ENCODE measurements at regions not wholly inside any gene's neighbourhood (a gene's known extent, or its start where the extent isn't known, plus 50 kb on each side); places are given as distances from the start of the nearest gene placed in this dataset.
A peak's percentile ranks its signal among the peaks of the same experiment; 100 is the strongest.

DNA sequence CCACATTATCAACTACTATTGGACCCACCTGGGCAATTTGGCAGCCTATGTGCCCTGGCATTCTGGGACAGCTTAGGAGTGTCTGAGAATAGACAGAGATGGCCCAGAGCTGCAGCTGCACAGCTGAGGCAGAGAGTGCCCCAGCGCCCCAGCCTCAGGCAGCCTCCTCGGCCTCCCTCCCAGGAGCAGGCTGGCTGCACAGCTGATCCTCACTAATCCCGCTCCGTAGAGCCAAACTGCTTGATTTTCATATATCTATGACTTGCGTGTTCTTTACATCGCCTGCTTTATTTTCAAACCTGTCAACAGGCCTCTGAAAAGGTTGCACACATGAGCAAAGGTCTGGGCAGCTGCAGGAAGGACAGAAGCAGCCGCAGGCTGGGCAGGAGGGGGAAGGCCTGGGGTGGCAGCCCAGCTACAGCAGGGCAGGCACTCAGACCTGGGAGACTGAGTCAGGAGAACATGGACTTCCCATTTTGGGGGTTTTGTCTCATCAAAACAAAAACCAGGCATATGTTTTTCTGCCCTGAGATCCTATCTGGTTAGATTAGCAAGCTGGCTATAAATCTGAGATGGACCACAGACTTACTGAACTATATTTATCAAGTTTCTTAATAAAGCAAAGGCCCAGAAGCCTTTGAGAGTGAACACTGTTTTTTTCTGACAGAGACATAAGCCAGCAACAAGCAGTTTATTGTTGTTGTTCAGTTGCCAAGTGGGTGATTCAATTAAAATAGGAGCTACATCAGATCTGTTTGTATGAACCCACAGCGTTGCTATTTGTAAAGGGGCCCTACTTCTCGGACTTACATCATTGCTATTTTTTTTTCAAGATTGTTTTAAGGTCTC is 301.8 kb upstream of the DUSP10 start:
- DNase-seq = peak; percentile 18
- H3K4me3 ChIP-seq (ENCODE audit: low read depth, low read length) = no peak overlapping the region
- H3K36me3 ChIP-seq = no peaks in the 10 kb centered on the region
- no peaks in the 10 kb centered on the region for H3K27me3 ChIP-seq (ENCODE audit: insufficient read depth, low read depth, severe bottlenecking)
- TF ChIP-seq, protein P1, sequence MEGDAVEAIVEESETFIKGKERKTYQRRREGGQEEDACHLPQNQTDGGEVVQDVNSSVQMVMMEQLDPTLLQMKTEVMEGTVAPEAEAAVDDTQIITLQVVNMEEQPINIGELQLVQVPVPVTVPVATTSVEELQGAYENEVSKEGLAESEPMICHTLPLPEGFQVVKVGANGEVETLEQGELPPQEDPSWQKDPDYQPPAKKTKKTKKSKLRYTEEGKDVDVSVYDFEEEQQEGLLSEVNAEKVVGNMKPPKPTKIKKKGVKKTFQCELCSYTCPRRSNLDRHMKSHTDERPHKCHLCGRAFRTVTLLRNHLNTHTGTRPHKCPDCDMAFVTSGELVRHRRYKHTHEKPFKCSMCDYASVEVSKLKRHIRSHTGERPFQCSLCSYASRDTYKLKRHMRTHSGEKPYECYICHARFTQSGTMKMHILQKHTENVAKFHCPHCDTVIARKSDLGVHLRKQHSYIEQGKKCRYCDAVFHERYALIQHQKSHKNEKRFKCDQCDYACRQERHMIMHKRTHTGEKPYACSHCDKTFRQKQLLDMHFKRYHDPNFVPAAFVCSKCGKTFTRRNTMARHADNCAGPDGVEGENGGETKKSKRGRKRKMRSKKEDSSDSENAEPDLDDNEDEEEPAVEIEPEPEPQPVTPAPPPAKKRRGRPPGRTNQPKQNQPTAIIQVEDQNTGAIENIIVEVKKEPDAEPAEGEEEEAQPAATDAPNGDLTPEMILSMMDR (IDR thresholded peaks at IDR 0.05; ENCODE audit: low read depth, low read length) = no peak
- H3K27ac ChIP-seq = no peak overlapping the region
- no peaks in the 10 kb centered on the region for H3K9me3 ChIP-seq (ENCODE audit: severe bottlenecking)

DNA sequence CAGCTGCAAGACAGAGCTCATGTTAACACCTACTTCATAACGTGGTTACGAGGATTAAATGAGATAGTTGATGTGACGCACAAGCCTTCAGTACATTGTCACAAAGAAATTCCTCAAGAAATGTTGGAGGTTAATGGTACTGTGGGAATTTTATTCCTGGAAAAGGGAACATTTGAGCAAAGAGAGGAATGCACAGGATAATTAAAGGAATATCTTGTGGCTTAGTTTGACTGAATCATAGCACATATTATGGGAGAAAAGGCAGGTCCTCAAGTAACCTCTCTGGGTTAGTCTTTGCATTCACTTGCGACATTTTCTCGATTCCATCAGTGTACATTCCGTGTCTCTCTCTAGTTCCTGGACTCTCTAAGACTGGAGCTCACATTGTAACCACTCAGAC is 300.2 kb upstream of the DUSP10 start:
- DNase-seq = no peak
- no peaks in the 10 kb centered on the region for H3K36me3 ChIP-seq
- H3K27ac ChIP-seq = no peak overlapping the region

DNA sequence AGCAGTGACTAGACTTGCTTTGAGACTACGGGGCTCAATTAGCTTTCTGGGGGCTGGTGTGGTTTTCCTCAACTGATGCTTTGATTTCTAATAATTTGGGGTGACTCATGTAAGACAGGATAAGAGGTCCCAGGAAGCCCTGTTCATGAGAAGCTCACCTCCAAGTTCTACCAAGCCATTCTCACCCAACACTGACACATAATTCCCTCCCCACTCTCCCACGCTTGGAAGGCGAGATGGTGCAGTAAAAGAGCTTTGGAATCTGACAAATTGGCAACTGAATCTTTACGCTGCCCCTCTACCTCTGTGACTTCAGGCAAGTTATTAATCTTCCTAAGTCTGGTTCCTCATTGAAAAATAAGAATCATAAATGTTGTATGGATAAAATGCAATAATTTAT is 299.1 kb upstream of the DUSP10 start:
- no peak overlapping the region for H3K4me3 ChIP-seq (ENCODE audit: low read depth, low read length)
- no peaks in the 10 kb centered on the region for H3K27me3 ChIP-seq (ENCODE audit: insufficient read depth, low read depth, severe bottlenecking)
- no peak overlapping the region for H3K27ac ChIP-seq
- no peaks in the 10 kb centered on the region for H3K36me3 ChIP-seq
- TF ChIP-seq, protein P1 (IDR thresholded peaks at IDR 0.05; ENCODE audit: low read depth, low read length) = no peak
- no peak for DNase-seq
- no peaks in the 10 kb centered on the region for H3K9me3 ChIP-seq (ENCODE audit: severe bottlenecking)

More for the DNA sequence above, 300.2 kb upstream of the DUSP10 start:
- no peaks in the 10 kb centered on the region for H3K27me3 ChIP-seq (ENCODE audit: insufficient read depth, low read depth, severe bottlenecking)
- TF ChIP-seq, protein P1 (IDR thresholded peaks at IDR 0.05; ENCODE audit: low read depth, low read length) = no peak
- no peaks in the 10 kb centered on the region for H3K9me3 ChIP-seq (ENCODE audit: severe bottlenecking)
- no peak overlapping the region for H3K4me3 ChIP-seq (ENCODE audit: low read depth, low read length)

DNA sequence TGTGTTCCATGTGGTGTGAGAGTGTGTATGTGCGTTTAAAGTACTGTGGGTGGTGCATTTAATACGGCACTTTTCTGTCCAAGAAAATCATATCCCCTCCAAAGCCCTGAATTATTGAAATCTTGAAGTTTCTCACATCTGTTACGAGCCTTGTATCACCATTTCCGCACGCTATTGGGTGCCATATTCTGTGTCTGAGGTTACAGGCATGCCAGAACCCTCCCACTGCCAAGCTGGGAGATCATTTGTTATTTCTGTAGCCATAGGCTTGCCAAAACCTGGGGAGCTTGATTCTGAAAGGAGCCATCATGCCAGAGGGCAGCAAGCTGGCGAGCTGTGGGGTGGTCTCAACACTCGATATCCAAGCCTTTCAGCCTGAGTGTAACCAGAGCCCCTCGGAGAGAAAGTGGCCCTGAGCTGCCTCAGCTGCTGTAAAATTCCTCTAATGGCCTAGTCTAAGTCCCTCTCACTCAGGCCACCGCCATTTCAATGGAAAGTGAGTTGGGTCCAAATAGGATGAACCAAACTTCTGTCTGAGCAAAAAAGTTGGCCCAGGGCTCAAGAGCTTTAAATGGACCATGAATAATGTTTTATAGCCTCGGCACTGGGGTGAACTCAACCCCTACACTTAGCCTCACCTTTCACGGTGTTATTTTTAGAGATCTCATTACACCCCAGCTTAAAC is 298.4 kb upstream of the DUSP10 start:
- TF ChIP-seq, protein P1 (IDR thresholded peaks at IDR 0.05; ENCODE audit: low read depth, low read length) = no peak
- no peaks in the 10 kb centered on the region for H3K36me3 ChIP-seq
- DNase-seq = no peak

DNA sequence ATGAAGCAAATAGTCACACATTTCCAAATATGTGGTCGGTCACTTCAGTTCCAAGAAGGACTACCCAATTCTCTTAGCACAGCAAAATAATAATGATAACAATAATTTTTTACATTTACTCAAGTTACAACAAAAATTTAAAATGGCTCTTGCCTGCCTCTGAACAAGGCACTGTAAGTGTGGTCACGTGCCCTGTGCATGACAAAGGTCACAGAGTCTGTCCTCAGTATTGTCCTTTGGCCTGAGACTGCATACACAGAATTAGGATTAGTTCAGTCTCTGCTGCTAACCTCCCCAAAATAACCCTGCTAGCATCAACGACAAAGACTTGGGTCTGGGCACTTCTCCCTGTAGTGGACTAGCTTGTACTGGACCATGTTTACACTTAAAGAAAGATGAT is 297.1 kb upstream of the DUSP10 start:
- Histone ChIP-seq H3K4me3 (ENCODE audit: low read depth, low read length) (no peak overlapping the region), H3K9me3 (ENCODE audit: severe bottlenecking) (no peaks in the 10 kb centered on the region), H3K36me3 (no peaks in the 10 kb centered on the region), H3K27ac (no peak overlapping the region), H3K27me3 (ENCODE audit: insufficient read depth, low read depth, severe bottlenecking) (no peaks in the 10 kb centered on the region)
- no peak for DNase-seq
- TF ChIP-seq, protein P1 (IDR thresholded peaks at IDR 0.05; ENCODE audit: low read depth, low read length) = no peak

More for the DNA sequence above, 298.4 kb upstream of the DUSP10 start:
- Histone ChIP-seq H3K27me3 (ENCODE audit: insufficient read depth, low read depth, severe bottlenecking) (no peaks in the 10 kb centered on the region), H3K4me3 (ENCODE audit: low read depth, low read length) (no peak overlapping the region), H3K9me3 (ENCODE audit: severe bottlenecking) (no peaks in the 10 kb centered on the region), H3K27ac (no peak overlapping the region)
